A549 (cell line): ENCODE measurements at regions not wholly inside any gene's neighbourhood (a gene's known extent, or its start where the extent isn't known, plus 50 kb on each side); places are given as distances from the start of the nearest gene placed in this dataset.

Source experiments
- ATAC-seq, 2 experiments: fragments of 200-7000 bp in 1 of 2; fragments of >200 bp in 1 of 2; cut with Nextera tagmentation in 1 of 2; cut with Tn5 transposase in 1 of 2; 3 replicates each; pipeline versions ENCODE4 v1.8.0 to v1.9.1; 2018 to 2020; ENCODE audit warnings: mild to moderate bottlenecking in 1 of 2, moderate library complexity in 1 of 2
- CTCF ChIA-PET: fragments of 300-600 bp; sonication (Branson Sonifier 250); formaldehyde crosslinking; extraction: SDS; loops from one replicate; lab custom pipeline; 2021; ENCODE audit warnings: antibody characterized with exemption, inconsistent platforms; lab: Yijun Ruan, JAX
- POLR2A ChIA-PET: fragments of 350-600 bp; formaldehyde crosslinking; extraction: SDS; loops from one replicate; lab custom pipeline; 2021; ENCODE audit warnings: antibody characterized with exemption, inconsistent platforms; lab: Yijun Ruan, JAX
- DNase-seq, 2 experiments: peaks; one replicate each; pipeline versions ENCODE4 v3.0.0 to v3.0.0-alpha.2; 2011 to 2016; ENCODE audit warnings: low read depth in 1 of 2, low spot score in 1 of 2
- FAIRE-seq: peaks from 2 replicates; lab custom pipeline; 2011; peaks lifted over from hg19 to GRCh38; lab: Jason Lieb, UNC
- H3K27ac ChIP-seq, 2 experiments: fragments of >200 bp; sonication (Bioruptor Twin); formaldehyde crosslinking; 3 replicates each; pipeline ENCODE4 v1.5.1; 2016 to 2017
- H3K4me1 ChIP-seq: fragments of >200 bp; sonication (Bioruptor Twin); formaldehyde crosslinking; 3 replicates; pipeline ENCODE4 v1.6.1; 2016
- H3K4me2 ChIP-seq: fragments of >200 bp; sonication (Bioruptor Twin); formaldehyde crosslinking; 3 replicates; pipeline ENCODE4 v1.6.1; 2016
- H3K4me3 ChIP-seq: fragments of >200 bp; sonication (Bioruptor Twin); formaldehyde crosslinking; 3 replicates; pipeline ENCODE4 v1.5.1; 2016
- H3K9me3 ChIP-seq: fragments of >200 bp; sonication (Bioruptor Twin); formaldehyde crosslinking; 3 replicates; pipeline ENCODE4 v1.6.1; 2016
- BHLHE40 ChIP-seq: IDR thresholded peaks from 2 replicates; pipeline ENCODE4 v1.6.1; 2012; ENCODE audit warnings: low read depth, low read length, inconsistent platforms
- CBX2 ChIP-seq: fragments of 200-600 bp; sonication (generic); IDR thresholded peaks from 2 replicates; pipeline ENCODE4 v1.6.1; 2016; ENCODE audit warnings: low read depth, mild to moderate bottlenecking, borderline replicate concordance
- EP300 ChIP-seq, 2 experiments: fragments of >200 bp; sonication (Bioruptor Twin); formaldehyde crosslinking; IDR thresholded peaks; 2 replicates in 1 of 2; 3 replicates in 1 of 2; pipeline ENCODE4 v1.6.1; 2016 to 2017
- ESRRA ChIP-seq: fragments of 150-350 bp; IDR thresholded peaks from 2 replicates; pipeline ENCODE4 v1.6.1; 2014; ENCODE audit warnings: mild to moderate bottlenecking, low read length, borderline replicate concordance
- FOSB ChIP-seq: fragments of 250-450 bp; sonication (Bioruptor Pico); IDR thresholded peaks from 2 replicates; pipeline ENCODE4 v1.5.0; 2020; ENCODE audit warnings: mild to moderate bottlenecking, moderate library complexity
- FOXS1 ChIP-seq: fragments of 250-450 bp; sonication (Bioruptor Pico); IDR thresholded peaks from 2 replicates; pipeline ENCODE4 v1.5.0; 2020; ENCODE audit warnings: mild to moderate bottlenecking, moderate library complexity
- GATA3 ChIP-seq: IDR thresholded peaks from 2 replicates; pipeline ENCODE4 v1.6.1; 2012; ENCODE audit warnings: borderline replicate concordance
- HDAC2 ChIP-seq: fragments of 200-600 bp; sonication (generic); IDR thresholded peaks from 2 replicates; pipeline ENCODE4 v1.6.1; 2016
- HEYL ChIP-seq: fragments of 250-450 bp; sonication (Bioruptor Pico); IDR thresholded peaks from 2 replicates; pipeline ENCODE4 v1.8.0; 2021; ENCODE audit warnings: mild to moderate bottlenecking, moderate library complexity
- HOXA7 ChIP-seq: fragments of 250-450 bp; sonication (Bioruptor Pico); IDR thresholded peaks from 2 replicates; pipeline ENCODE4 v1.5.0; 2020; ENCODE audit warnings: mild to moderate bottlenecking, moderate library complexity
- JUNB ChIP-seq: fragments of >200 bp; sonication (Bioruptor Twin); formaldehyde crosslinking; IDR thresholded peaks from 2 replicates; pipeline ENCODE4 v1.6.1; 2016
- MAZ ChIP-seq: fragments of 150-350 bp; IDR thresholded peaks from 2 replicates; pipeline ENCODE4 v1.6.1; 2014; ENCODE audit warnings: antibody characterized with exemption, low read depth, low read length, borderline replicate concordance
- NFE2L2 ChIP-seq: fragments of 150-350 bp; conservative IDR thresholded peaks from 2 replicates; pipeline ENCODE4 v1.6.1; 2014; ENCODE audit warnings: low read length
- NPAS2 ChIP-seq: fragments of 250-450 bp; sonication (Bioruptor Pico); IDR thresholded peaks from 2 replicates; pipeline ENCODE4 v1.8.0; 2022; ENCODE audit warnings: mild to moderate bottlenecking, moderate library complexity, borderline replicate concordance
- NR3C1 ChIP-seq: fragments of >200 bp; sonication (Bioruptor Twin); formaldehyde crosslinking; IDR thresholded peaks from 3 replicates; pipeline ENCODE4 v1.6.1; 2017
- PHF8 ChIP-seq: fragments of 200-600 bp; sonication (generic); IDR thresholded peaks from 2 replicates; pipeline ENCODE4 v1.6.1; 2016; ENCODE audit warnings: low read depth, mild to moderate bottlenecking, antibody characterized with exemption, moderate library complexity, borderline replicate concordance
- POLR2AphosphoS2 ChIP-seq: conservative IDR thresholded peaks from 2 replicates; pipeline ENCODE4 v1.6.1; 2012; ENCODE audit warnings: low read length, improper control_type of control experiment, inconsistent platforms
- RARB ChIP-seq: fragments of 250-450 bp; sonication (Bioruptor Pico); IDR thresholded peaks from 2 replicates; pipeline ENCODE4 v1.8.0; 2021; ENCODE audit warnings: mild to moderate bottlenecking, moderate library complexity
- RNF2 ChIP-seq: fragments of 200-600 bp; sonication (generic); IDR thresholded peaks from 2 replicates; pipeline ENCODE4 v1.6.1; 2016; ENCODE audit warnings: low read depth, mild to moderate bottlenecking, antibody characterized with exemption, moderate library complexity, borderline replicate concordance
- SREBF2 ChIP-seq: fragments of 450-650 bp; IDR thresholded peaks from 2 replicates; pipeline ENCODE4 v1.6.1; 2014; ENCODE audit warnings: mild to moderate bottlenecking, moderate library complexity
- ZNF302 ChIP-seq: fragments of 250-450 bp; sonication (Bioruptor Pico); IDR thresholded peaks from 2 replicates; pipeline ENCODE4 v1.9.0; 2021; ENCODE audit warnings: inconsistent platforms, mild to moderate bottlenecking, moderate library complexity
- WGBS: methylation state at CpG from one replicate; pipeline ENCODE4 v1.1.6; 2017; ENCODE audit errors: missing lambda C conversion rate; 5-methylcytosine and 5-hydroxymethylcytosine counted together
- TF ChIP-seq, protein P1 (sequence below): fragments of >200 bp; sonication (Bioruptor Twin); formaldehyde crosslinking; IDR thresholded peaks from 3 replicates; pipeline ENCODE4 v1.5.1; 2016
- TF ChIP-seq, protein P2 (sequence below): fragments of >200 bp; sonication (Bioruptor Twin); formaldehyde crosslinking; IDR thresholded peaks from 2 replicates; pipeline ENCODE4 v1.6.1; 2016
- TF ChIP-seq, protein P3 (sequence below): fragments of 250-450 bp; sonication (Bioruptor Pico); IDR thresholded peaks from 2 replicates; pipeline ENCODE4 v1.5.0; 2020; ENCODE audit warnings: low read depth, mild to moderate bottlenecking, moderate library complexity

DNA sequence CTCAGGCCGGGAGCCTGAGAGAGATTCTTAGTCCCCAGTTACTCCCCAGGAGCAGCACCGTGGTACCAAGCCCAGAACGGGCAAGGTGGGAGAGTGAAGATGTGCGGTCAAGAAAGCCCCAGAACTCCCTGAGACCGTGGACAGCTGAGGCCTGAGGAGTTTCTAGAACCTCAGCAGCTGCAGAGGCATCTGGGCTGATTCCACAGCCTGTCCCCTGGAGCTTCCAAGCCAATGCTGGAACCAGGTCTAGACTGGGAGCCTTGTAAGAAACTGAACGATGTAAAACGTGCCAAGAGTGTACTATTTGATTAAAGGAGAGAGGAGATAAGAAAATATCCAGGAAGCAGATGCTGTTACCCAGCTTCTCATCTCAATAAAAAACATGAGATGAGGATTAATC lies 366.3 kb downstream of the TNS3 start (continued):
- TF ChIP-seq PHF8 (no peak), SREBF2 (no peak), ESRRA (no peak), RNF2 (no peak), HEYL (no peak), NFE2L2 (no peak), BHLHE40 (no peak)
- TF ChIP-seq, protein P1, sequence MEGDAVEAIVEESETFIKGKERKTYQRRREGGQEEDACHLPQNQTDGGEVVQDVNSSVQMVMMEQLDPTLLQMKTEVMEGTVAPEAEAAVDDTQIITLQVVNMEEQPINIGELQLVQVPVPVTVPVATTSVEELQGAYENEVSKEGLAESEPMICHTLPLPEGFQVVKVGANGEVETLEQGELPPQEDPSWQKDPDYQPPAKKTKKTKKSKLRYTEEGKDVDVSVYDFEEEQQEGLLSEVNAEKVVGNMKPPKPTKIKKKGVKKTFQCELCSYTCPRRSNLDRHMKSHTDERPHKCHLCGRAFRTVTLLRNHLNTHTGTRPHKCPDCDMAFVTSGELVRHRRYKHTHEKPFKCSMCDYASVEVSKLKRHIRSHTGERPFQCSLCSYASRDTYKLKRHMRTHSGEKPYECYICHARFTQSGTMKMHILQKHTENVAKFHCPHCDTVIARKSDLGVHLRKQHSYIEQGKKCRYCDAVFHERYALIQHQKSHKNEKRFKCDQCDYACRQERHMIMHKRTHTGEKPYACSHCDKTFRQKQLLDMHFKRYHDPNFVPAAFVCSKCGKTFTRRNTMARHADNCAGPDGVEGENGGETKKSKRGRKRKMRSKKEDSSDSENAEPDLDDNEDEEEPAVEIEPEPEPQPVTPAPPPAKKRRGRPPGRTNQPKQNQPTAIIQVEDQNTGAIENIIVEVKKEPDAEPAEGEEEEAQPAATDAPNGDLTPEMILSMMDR = no peak

DNA sequence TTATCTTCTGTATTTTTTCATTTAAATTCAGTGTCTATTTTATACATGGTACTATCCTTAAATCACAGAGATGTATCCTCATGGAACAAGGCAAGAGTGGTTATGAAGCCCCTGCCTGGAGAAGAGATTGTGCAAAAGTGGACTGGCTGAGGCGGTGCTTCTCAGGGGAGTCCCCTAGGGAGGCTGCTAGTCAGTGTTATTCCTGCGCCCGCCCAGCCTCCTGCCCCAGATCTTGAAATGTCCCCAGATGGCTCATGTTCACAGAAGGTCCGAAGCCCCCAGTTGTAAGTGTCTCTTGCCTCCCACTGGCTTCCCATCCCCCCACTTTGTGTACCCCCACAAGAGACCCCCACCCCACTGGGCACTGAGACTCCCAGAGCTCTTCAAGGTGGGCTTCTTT lies 366.9 kb downstream of the TNS3 start:
- peaks cover 9% of the 10 kb centered on the region; the same call in 1 of the 3 replicates for H3K9me3 ChIP-seq
- no peak overlapping the region for H3K27ac ChIP-seq
- ChIA-PET CTCF (no interaction called here), POLR2A (no interaction called here)
- no peak overlapping the region for H3K4me2 ChIP-seq
- no peak for DNase-seq
- TF ChIP-seq, protein P2, sequence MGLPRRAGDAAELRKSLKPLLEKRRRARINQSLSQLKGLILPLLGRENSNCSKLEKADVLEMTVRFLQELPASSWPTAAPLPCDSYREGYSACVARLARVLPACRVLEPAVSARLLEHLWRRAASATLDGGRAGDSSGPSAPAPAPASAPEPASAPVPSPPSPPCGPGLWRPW = no peak
- no peak for FAIRE-seq
- ATAC-seq = no peak
- 82% methylated on average over 4 of the region's 4 CpGs for WGBS
- H3K4me3 ChIP-seq = no peak overlapping the region
- no peaks in the 10 kb centered on the region for H3K4me1 ChIP-seq

DNA sequence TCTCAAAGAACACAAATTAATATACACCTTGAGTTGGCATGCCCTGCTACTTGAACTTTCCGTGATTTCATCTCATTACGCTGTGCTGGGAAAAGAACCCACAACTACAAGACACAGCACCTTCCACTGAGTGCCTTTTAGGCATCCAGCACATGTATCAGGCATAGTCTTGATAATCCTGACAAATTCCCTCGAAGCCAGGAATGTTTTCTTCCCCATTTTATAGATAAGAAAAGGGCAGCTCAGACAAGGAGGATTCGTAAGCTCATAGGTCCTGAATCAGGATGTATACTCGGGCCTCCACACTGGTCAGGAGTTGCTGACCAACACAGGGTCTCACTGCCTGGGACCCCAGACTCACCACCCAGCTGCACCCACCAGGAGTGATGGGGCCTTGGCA lies 368.6 kb downstream of the TNS3 start:
- no peak for FAIRE-seq

DNA sequence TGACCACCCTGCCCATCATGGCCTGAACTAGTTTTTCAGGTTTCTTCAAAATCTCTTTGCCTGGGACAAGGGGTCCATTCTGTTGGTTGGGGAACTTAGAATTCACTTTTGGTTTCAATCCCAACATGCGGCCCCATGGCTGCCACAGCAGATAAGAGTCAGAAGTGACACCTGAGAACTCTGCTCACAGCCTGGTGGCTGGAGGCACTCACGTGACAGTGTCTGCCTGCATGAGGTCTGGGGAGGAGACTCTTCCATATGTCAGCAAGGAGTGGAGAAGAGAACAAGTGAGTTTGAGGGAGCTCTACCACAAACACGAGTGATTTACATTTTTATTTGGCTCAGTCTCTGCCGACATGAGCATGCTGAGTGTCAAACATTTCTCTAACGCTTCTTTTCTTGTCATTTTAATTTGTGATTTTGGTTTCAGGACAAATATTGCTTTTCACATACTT lies 370.4 kb downstream of the TNS3 start:
- H3K4me2 ChIP-seq = no peak overlapping the region
- ATAC-seq (no peak), FAIRE-seq (no peak), DNase-seq (no peak)
- peaks cover 9% of the 10 kb centered on the region; the same call in 1 of the 3 replicates for H3K9me3 ChIP-seq
- TF ChIP-seq NFE2L2 (no peak), HOXA7 (CRISPR knock-in tag) (no peak), CBX2 (no peak), GATA3 (no peak), JUNB (no peak), RARB (CRISPR knock-in tag) (no peak), MAZ (no peak)
- 25% methylated on average over 5 of the region's 5 CpGs for WGBS
- H3K27ac ChIP-seq = no peak overlapping the region
- ChIA-PET CTCF (interaction anchor here (1.5 kb wide), 1 partner anchor 10 kb away, joined by 3 read pairs; no protein-coding TSS in a partner anchor), POLR2A (no interaction called here)
- H3K4me3 ChIP-seq = no peak overlapping the region
- H3K4me1 ChIP-seq = no peaks in the 10 kb centered on the region

More for the DNA sequence above, 368.6 kb downstream of the TNS3 start:
- peaks cover 9% of the 10 kb centered on the region; the same call in 1 of the 3 replicates for H3K9me3 ChIP-seq
- H3K4me3 ChIP-seq = no peak overlapping the region
- DNase-seq (no peak), ATAC-seq (no peak)
- no peak overlapping the region for H3K4me2 ChIP-seq
- ChIA-PET CTCF (interaction anchor here (1.4 kb wide), 1 partner anchor 10 kb away, joined by 3 read pairs; no protein-coding TSS in a partner anchor), POLR2A (no interaction called here)
- H3K27ac ChIP-seq = no peak overlapping the region
- WGBS = 53% methylated on average over 5 of the region's 5 CpGs
- H3K4me1 ChIP-seq = no peaks in the 10 kb centered on the region
- TF ChIP-seq EP300 (IDR thresholded peaks at IDR 0.05) (no peak), NFE2L2 (no peak), HOXA7 (CRISPR knock-in tag) (no peak), ESRRA (no peak), POLR2AphosphoS2 (no peak), FOXS1 (no peak), PHF8 (no peak), HEYL (no peak), GATA3 (no peak), CBX2 (no peak), NPAS2 (no peak), NR3C1 (no peak), FOSB (CRISPR knock-in tag) (no peak), JUNB (no peak), ZNF302 (CRISPR knock-in tag) (no peak), HDAC2 (no peak), MAZ (no peak)
- TF ChIP-seq, protein P3, sequence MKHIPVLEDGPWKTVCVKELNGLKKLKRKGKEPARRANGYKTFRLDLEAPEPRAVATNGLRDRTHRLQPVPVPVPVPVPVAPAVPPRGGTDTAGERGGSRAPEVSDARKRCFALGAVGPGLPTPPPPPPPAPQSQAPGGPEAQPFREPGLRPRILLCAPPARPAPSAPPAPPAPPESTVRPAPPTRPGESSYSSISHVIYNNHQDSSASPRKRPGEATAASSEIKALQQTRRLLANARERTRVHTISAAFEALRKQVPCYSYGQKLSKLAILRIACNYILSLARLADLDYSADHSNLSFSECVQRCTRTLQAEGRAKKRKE (CRISPR knock-in tag) = no peak
- TF ChIP-seq, protein P2 = no peak
